ENCODE measurements at regions not wholly inside any gene's neighbourhood (a gene's known extent, or its start where the extent isn't known, plus 50 kb on each side); places are given as distances from the start of the nearest gene placed in this dataset.

GRCh38 chr10:133016493-133017202 lies 71.1 kb upstream of the ADGRA1 start:
- TF ChIP-seq CTCF (IDR thresholded peaks at IDR 0.05): no peak
- intact Hi-C loops (cut with micrococcal nuclease): loop anchor here in 1 of 2 donors (10.0 kb wide), 1 partner anchor 228 kb away; no protein-coding TSS in a partner anchor
- Mint-ChIP-seq H3K27ac (no peak overlapping the region), H3K27me3 (ENCODE audit: low read depth in 3 of 3) (peaks cover 2 to 8% (median 5%) of the 10 kb centered on the region in 3 donors), H3K4me3 (no peak overlapping the region), H3K9me3 (peaks cover 0 to 7% (median 3%) of the 10 kb centered on the region in 7 donors), H3K36me3 (peaks cover 0 to 7% of the 10 kb centered on the region in 2 donors), H3K4me1 (peaks cover 24% of the 10 kb centered on the region)
- Histone ChIP-seq H3K27ac (ENCODE audit: low read depth in 1 of 2, low read length in 2 of 2) (no peak overlapping the region), H4K20me1 (ENCODE audit: insufficient read depth, low read length) (peaks cover 5% of the 10 kb centered on the region), H3K9ac (ENCODE audit: insufficient read depth, low read length, poor library complexity, severe bottlenecking) (no peak overlapping the region), H3K9me3 (replicated peaks in 1 of 2; ENCODE audit: control insufficient read depth in 1 of 2, insufficient read depth in 1 of 2, low read length in 2 of 2) (peaks cover 0 to 8% of the 10 kb centered on the region in 2 donors), H3K4me1 (ENCODE audit: control insufficient read depth in 1 of 2, insufficient read depth in 2 of 2, low read length in 2 of 2) (peaks cover 30 to 34% of the 10 kb centered on the region in 2 donors), H2AFZ (ENCODE audit: insufficient read depth, low read depth, low read length, poor library complexity, severe bottlenecking) (no peak overlapping the region), H3K4me3 (replicated peaks in 1 of 3; ENCODE audit: low read depth in 2 of 3, low read length in 3 of 3) (no peak overlapping the region), H3K79me2 (ENCODE audit: insufficient read depth, low read length) (no peaks in the 10 kb centered on the region), H3K4me2 (replicated peaks; ENCODE audit: extremely low read depth, low read length, poor library complexity, severe bottlenecking) (no peak overlapping the region), H3K27me3 (ENCODE audit: control insufficient read depth in 2 of 2, insufficient read depth in 2 of 2, low read length in 2 of 2) (no peaks in the 10 kb centered on the region), H3K36me3 (replicated peaks in 1 of 2; ENCODE audit: control insufficient read depth in 1 of 2, insufficient read depth in 2 of 2, low read length in 2 of 2) (peaks cover 0 to 12% of the 10 kb centered on the region in 2 donors)
- DNase-seq: no peak
- WGBS (ENCODE audit: insufficient coverage): 96% methylated on average over 45 of the region's 45 CpGs

GRCh38 chr10:133015816-133016462 lies 71.8 kb upstream of the ADGRA1 start:
- no peak overlapping the region for H3K27ac Mint-ChIP-seq
- Histone ChIP-seq H3K9me3 (replicated peaks in 1 of 2; ENCODE audit: control insufficient read depth in 1 of 2, insufficient read depth in 1 of 2, low read length in 2 of 2) (peaks cover 0 to 8% of the 10 kb centered on the region in 2 donors), H3K4me3 (replicated peaks in 1 of 3; ENCODE audit: low read depth in 2 of 3, low read length in 3 of 3) (no peak overlapping the region), H3K27me3 (ENCODE audit: control insufficient read depth in 2 of 2, insufficient read depth in 2 of 2, low read length in 2 of 2) (no peaks in the 10 kb centered on the region), H3K9ac (ENCODE audit: insufficient read depth, low read length, poor library complexity, severe bottlenecking) (no peak overlapping the region), H4K20me1 (ENCODE audit: insufficient read depth, low read length) (peaks cover 5% of the 10 kb centered on the region), H3K4me1 (ENCODE audit: control insufficient read depth in 1 of 2, insufficient read depth in 2 of 2, low read length in 2 of 2) (peaks cover 30 to 38% of the 10 kb centered on the region in 2 donors), H3K4me2 (replicated peaks; ENCODE audit: extremely low read depth, low read length, poor library complexity, severe bottlenecking) (no peak overlapping the region), H3K79me2 (ENCODE audit: insufficient read depth, low read length) (no peaks in the 10 kb centered on the region), H3K36me3 (replicated peaks in 1 of 2; ENCODE audit: control insufficient read depth in 1 of 2, insufficient read depth in 2 of 2, low read length in 2 of 2) (peaks cover 0 to 12% of the 10 kb centered on the region in 2 donors), H2AFZ (ENCODE audit: insufficient read depth, low read depth, low read length, poor library complexity, severe bottlenecking) (no peak overlapping the region), H3K27ac (ENCODE audit: low read depth in 1 of 2, low read length in 2 of 2) (no peak overlapping the region)
- no peak overlapping the region for H3K4me3 Mint-ChIP-seq
- intact Hi-C loops (cut with micrococcal nuclease): loop anchor here in 1 of 2 donors (10.0 kb wide), 1 partner anchor 229 kb away; no protein-coding TSS in a partner anchor
- WGBS (ENCODE audit: insufficient coverage): 96% methylated on average over 34 of the region's 34 CpGs
- peaks cover 0 to 7% (median 3%) of the 10 kb centered on the region in 7 donors for H3K9me3 Mint-ChIP-seq
- DNase-seq: no peak
- no peak for TF ChIP-seq CTCF (IDR thresholded peaks at IDR 0.05)
- H3K4me1 Mint-ChIP-seq: peaks cover 24% of the 10 kb centered on the region
- H3K36me3 Mint-ChIP-seq: peaks cover 0 to 6% of the 10 kb centered on the region in 2 donors
- peaks cover 0 to 5% (median 2%) of the 10 kb centered on the region in 3 donors for H3K27me3 Mint-ChIP-seq (ENCODE audit: low read depth in 3 of 3)

Data from CD14-positive monocyte (primary cell).